NOMO-1 (cell line): ENCODE measurements at regions not wholly inside any gene's neighbourhood (a gene's known extent, or its start where the extent isn't known, plus 50 kb on each side); places are given as distances from the start of the nearest gene placed in this dataset.

Experiments
- DNase-seq, 2 experiments: peaks; one replicate each; lab custom pipeline; 2025; ENCODE audit not compliant: unreplicated experiment in 2 of 2; lab: John Stamatoyannopoulos, UW

DNA sequence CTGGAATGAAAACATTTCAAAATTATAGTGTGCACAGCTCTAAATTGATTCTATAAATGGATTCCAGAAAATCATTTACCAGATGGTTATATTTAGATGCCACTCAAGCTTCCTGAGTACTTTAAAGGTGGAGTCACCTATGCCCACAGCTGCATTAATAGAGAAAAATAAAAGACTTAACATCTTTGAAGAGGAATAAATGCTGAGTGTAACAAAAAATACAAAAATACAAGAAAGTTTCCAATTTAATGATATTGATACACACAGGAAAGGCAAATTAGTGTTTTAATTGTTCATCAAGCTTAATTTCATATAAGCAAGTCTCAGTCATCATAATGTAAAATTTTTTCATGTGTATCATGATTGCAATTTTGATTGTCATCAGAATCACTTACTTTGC is 89.5 kb upstream of the MANEA start:
- no peak for DNase-seq

GRCh38 chr6:95489185-95489863 is 88.0 kb upstream of the MANEA start:
- DNase-seq: no peak

GRCh38 chr6:95496769-95497426 is 80.4 kb upstream of the MANEA start:
- DNase-seq: no peak

DNA sequence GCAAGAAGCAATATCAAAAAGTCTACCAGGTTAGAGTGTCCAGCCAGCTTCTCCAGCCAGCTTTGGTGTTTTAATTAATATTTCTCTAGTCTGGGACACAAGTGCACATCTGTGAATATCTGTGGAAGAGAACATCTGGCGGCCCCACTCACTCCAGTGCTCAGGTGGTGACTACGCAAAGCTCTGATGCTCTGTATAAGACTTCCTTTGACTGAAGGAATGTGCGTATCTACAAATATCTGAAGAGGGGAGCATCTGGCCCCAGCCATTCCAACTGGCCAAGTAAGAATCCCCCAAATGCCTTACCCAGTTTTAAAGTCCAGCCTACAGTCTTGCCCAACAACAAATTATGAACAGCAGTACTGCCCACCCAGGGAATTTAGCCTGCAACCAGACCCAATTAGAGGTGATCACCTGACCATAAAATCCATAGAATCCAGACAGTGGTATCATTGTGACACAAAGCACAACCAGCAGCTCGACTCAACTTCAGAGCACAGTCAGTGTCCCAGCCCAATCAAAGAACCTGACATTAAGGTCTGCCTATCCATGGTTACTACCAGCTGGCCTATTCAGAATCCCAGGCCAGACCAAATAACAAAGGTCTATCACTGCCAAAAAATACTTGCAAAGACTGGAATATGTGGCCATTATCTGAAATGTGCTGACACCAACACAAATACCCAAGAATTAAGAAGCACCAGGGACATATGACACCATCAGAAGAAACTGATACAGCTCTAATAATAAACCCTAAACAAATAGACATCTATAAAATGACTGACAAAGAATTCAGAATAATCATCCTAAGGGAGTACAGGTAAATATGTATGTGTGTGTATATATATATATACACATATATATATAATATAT is 76.1 kb upstream of the MANEA start:
- no peak for DNase-seq

- DNase-seq: no peak
Observed at GRCh38 chr6:95503568-95503967, 73.8 kb upstream of the MANEA start.

- no peak for DNase-seq
Observed at GRCh38 chr6:95511404-95511803, 65.9 kb upstream of the MANEA start.

DNA sequence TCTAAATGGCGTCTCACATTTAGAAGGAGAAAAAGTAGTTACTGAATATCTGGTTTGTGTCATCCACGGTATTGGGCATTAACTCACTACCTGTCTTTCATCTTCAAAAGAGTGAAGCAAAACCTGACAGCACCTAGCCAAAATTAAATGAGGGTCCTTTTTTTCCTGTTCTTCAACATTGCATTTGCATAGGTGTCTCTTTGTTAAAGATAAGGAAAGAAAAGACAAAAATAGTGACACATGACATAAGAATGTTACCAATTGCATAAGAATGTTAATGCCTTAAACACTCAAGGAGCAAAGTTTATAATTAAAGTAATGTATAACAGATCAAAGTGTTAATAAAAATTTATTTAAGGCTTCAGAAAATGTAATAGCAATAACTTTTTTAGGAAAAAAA is 61.4 kb upstream of the MANEA start:
- no peak for DNase-seq

DNA sequence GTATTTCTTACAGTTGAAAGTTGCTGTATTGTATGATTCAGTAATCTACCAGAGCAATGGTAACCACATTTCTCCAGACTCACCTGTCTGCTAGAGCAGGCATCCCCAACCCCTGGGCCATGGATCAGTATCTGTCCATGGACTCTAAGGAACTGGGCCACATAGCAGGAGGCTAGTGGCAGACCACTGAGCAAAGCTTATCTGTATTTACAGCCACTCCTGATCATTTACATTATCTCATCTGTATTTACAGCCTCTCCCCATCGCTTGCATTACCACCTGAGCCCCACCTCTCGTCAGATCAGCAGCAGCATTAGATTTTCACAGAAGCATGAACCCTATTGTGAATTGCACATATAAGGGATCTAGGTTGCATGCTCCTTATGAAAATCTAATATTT is 60.3 kb upstream of the MANEA start:
- DNase-seq: no peak

DNA sequence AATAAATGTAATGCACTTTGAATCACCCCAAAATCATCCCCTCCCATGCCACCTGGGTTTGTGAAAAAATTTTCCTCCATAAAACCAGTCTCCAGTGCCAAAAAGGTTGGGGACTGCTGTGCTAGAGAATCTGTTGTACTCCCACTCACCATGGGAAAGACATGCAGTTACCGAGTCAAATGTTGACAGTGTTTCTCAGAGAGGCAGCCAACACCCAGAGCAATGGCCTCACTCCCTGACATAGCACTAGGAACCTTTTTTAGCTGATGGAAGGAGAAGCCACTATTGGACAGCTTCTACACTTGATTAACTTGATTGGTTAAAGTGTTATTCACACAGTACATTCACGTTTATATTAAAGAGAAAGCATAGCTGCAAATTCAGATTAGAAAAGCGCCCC is 59.8 kb upstream of the MANEA start:
- no peak for DNase-seq

GRCh38 chr6:95518630-95519227 is 58.6 kb upstream of the MANEA start:
- DNase-seq: no peak

GRCh38 chr6:95519228-95520037 is 57.9 kb upstream of the MANEA start:
- DNase-seq: no peak

- no peak for DNase-seq
Observed at GRCh38 chr6:95521181-95521580, 56.2 kb upstream of the MANEA start.
